Hematopoietic multipotent progenitor cell treated with erythropoietin and hydrocortisone succinate and interleukin-3 and kit ligand, for 8 days (in vitro differentiated cells): ENCODE measurements at regions not wholly inside any gene's neighbourhood (a gene's known extent, or its start where the extent isn't known, plus 50 kb on each side); places are given as distances from the start of the nearest gene placed in this dataset.

Source experiments
- DNase-seq: peaks from one replicate; pipeline ENCODE4 v3.0.0-alpha.2; 2015

GRCh38 chr12:24463375-24463774 lies 485.5 kb downstream of the BCAT1 start:
- no peak for DNase-seq

GRCh38 chr12:24462946-24463345 lies 486.0 kb downstream of the BCAT1 start:
- DNase-seq: no peak

GRCh38 chr12:24460506-24460905 lies 488.4 kb downstream of the BCAT1 start:
- DNase-seq: no peak

- no peak for DNase-seq
These were observed 488.8 kb downstream of the BCAT1 start for GRCh38 chr12:24460099-24460498.

GRCh38 chr12:24455811-24456210 lies 493.1 kb downstream of the BCAT1 start:
- no peak for DNase-seq

- no peak for DNase-seq
These were observed 498.2 kb upstream of the SOX5 start for GRCh38 chr12:24447678-24448077.

GRCh38 chr12:24446287-24446686 lies 496.8 kb upstream of the SOX5 start:
- no peak for DNase-seq

GRCh38 chr12:24444634-24445033 lies 495.2 kb upstream of the SOX5 start:
- no peak for DNase-seq

- no peak for DNase-seq
These were observed 492.0 kb upstream of the SOX5 start for GRCh38 chr12:24441458-24441857.

GRCh38 chr12:24436667-24437066 lies 487.2 kb upstream of the SOX5 start:
- DNase-seq: no peak

GRCh38 chr12:24431872-24432271 lies 482.4 kb upstream of the SOX5 start:
- DNase-seq: no peak

- DNase-seq: no peak
These were observed 478.3 kb upstream of the SOX5 start for GRCh38 chr12:24427776-24428175.

GRCh38 chr12:24425601-24425970 lies 476.1 kb upstream of the SOX5 start:
- no peak for DNase-seq

GRCh38 chr12:24424889-24425600 lies 475.6 kb upstream of the SOX5 start:
- DNase-seq: no peak

GRCh38 chr12:24424376-24424775 lies 474.9 kb upstream of the SOX5 start:
- DNase-seq: no peak

- DNase-seq: no peak
These were observed 474.1 kb upstream of the SOX5 start for GRCh38 chr12:24423611-24424010.

- no peak for DNase-seq
These were observed 472.3 kb upstream of the SOX5 start for GRCh38 chr12:24421759-24422158.

- DNase-seq: no peak
These were observed 468.7 kb upstream of the SOX5 start for GRCh38 chr12:24418157-24418556.

- DNase-seq: no peak
These were observed 467.1 kb upstream of the SOX5 start for GRCh38 chr12:24416423-24417109.

- DNase-seq: no peak
These were observed 466.5 kb upstream of the SOX5 start for GRCh38 chr12:24415934-24416333.

- no peak for DNase-seq
These were observed 465.0 kb upstream of the SOX5 start for GRCh38 chr12:24414480-24414879.

- DNase-seq: no peak
These were observed 462.5 kb upstream of the SOX5 start for GRCh38 chr12:24411948-24412347.

- DNase-seq: no peak
These were observed 460.4 kb upstream of the SOX5 start for GRCh38 chr12:24409868-24410267.

GRCh38 chr12:24408305-24408704 lies 458.8 kb upstream of the SOX5 start:
- DNase-seq: no peak

- DNase-seq: no peak
These were observed 458.4 kb upstream of the SOX5 start for GRCh38 chr12:24407884-24408283.
